GM18951 (cell line): ENCODE measurements at regions not wholly inside any gene's neighbourhood (a gene's known extent, or its start where the extent isn't known, plus 50 kb on each side); places are given as distances from the start of the nearest gene placed in this dataset.
"Not testable (repeated sequence)": the region's sequence is repeated elsewhere in the genome, so short reads cannot be mapped to it uniquely, and the experiment has no call there.

Experiments
- POLR2A ChIP-seq: IDR thresholded peaks from 4 replicates; pipeline ENCODE4 v1.6.1; 2011; ENCODE audit warnings: mild to moderate bottlenecking; ENCODE audit not compliant: insufficient read length, insufficient read depth; ENCODE audit errors: extremely low read depth
- in situ Hi-C: fragments of 300-500 bp; cut with MboI; formaldehyde crosslinking; loops from one replicate; pipeline ENCODE4 v1.12.0; 2022; ENCODE audit warnings: low sequenced_read_pairs, mixed read lengths, inconsistent platforms; ENCODE audit not compliant: unreplicated experiment

- in situ Hi-C loops: no loop called here
- TF ChIP-seq POLR2A: no peak
Measured at GRCh38 chr2:59254279-59254678, 1013.2 kb upstream of the FANCL start.

DNA sequence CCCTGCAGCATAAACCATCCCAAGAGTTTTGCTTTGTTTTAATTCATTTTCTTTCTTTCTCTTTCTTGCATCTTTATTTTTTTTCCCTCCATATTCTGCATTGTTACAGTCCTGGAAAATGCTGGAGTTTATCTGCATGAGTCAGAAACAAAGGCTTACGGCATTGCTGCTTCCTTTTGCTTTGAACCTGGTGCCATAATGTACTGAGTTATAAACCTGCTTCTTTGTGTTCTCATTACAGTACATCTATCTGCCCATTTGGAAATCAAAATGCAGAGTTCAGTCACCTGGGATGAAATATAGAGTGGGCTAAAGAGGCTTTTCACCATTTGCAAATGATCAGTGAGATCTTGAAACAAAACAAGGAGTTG lies 1009.2 kb upstream of the FANCL start:
- in situ Hi-C loops: no loop called here
- TF ChIP-seq POLR2A: no peak

GRCh38 chr2:59249441-59250306 lies 1008.5 kb upstream of the FANCL start:
- no peak for TF ChIP-seq POLR2A
- in situ Hi-C loops: no loop called here

DNA sequence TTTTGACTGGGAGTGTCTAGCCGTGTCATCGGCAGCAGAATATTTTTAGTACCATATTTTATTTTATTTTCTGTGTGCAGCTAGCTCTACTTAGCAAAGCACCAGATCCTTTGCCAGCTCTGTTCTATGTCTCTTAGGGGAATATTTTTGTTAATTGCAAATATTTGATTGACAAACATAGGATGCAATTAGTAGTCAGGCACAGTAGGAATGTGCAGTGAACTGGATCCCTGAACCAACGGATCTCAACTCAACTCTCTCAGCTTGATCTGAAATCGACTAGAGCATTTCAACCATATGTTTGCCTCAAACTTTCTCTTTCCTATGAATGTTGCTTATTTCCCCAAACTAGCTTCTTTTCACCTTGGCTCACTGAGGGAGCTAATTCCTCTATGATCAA lies 998.0 kb upstream of the FANCL start:
- in situ Hi-C loops: no loop called here
- TF ChIP-seq POLR2A: no peak

DNA sequence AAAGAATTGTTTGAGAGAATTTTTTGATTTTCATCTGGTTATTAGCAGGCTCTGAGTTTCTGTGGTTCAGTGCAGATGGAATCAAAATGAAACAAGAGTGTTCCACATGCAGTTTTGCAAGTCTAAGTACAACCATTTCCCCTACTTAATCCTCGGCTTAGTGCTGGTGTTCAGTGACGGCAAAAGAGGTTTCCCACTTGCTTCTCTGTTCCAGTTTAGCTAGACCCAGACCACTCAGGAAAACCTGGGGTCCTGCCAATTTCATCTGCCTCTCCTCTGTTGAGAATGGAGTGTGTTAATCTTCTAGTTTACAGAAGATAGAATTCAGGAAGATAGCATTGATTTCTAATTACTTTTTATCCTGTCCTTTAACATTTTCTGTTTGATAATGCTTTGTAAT lies 996.2 kb upstream of the FANCL start:
- TF ChIP-seq POLR2A: no peak
- in situ Hi-C loops: no loop called here

DNA sequence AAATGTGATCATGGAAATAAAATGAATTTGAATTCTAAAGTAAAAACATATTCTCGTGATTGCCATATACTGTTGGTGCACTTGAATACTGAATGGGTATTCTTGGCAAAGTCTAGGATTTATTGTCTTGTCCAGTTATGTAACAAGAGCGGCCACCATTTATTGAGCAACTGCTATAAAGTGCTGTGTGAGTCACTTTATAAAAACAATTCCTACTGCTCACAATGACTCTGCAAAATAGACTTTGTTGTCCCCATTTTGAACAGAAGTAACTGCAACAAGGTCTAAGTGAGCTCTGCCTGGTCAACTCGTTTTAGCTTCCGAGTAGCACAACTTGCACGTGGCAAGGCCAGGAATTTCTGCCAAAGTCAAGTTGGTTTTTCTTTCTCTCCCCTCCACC lies 995.6 kb upstream of the FANCL start:
- in situ Hi-C loops: no loop called here
- TF ChIP-seq POLR2A: no peak

DNA sequence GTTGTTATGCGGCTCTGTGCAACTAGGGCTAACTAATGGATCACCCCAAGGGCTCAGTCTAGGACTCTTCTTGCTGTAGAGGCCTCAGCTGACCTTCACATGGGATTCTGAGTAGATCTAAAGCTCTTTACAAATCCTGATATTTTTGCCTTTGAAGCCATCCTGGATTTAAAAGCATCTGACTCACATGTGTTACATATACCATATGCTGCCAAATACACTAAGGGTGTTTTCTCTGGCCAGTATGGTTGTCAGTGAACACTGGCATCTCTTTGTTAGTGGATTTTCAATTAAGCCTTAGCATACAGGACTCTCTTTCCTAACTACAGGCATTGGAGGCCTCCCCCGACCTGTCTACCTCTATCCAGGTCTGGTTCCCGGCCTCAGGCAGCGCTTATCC lies 992.8 kb upstream of the FANCL start:
- in situ Hi-C loops: no loop called here
- TF ChIP-seq POLR2A: no peak

- TF ChIP-seq POLR2A: no peak
Measured at GRCh38 chr2:59233448-59233847, 992.3 kb upstream of the FANCL start.

DNA sequence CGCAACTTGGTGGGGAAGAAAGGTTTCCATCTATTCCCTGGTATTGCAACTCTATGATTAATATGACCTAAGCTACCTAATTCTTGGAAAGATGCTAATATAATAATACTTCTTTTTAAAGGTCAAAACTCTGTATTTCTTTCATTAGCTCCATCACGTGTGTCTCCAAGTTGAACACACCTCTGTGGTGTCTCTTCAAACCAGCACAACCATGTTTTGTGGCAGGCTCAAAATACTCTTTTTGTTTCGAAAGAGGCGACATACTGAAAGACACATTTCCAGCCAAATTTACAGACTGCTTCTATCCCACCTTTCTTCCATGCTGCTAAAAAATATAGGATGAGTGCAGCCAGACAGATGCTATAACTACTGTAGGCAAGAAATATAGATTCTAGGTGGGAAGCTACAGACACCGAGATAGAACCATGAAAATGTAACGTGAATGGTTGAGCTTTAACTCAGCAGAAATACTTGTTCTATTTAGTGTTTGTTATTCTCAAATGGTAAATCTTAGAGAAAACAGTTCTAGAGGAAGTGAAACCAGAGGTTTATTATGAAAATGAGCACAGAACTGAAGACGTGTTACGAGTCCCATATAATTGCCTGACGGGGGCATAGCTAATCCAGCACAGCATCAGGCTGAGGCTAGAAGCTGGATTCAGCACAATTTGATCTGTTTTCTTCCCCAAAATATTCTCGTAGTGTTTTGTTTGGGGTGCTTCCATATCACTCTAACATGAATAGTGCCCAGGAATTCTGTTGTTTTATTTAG lies 991.5 kb upstream of the FANCL start:
- TF ChIP-seq POLR2A: no peak
- in situ Hi-C loops: no loop called here

More at GRCh38 chr2:59233448-59233847, 992.3 kb upstream of the FANCL start:
- in situ Hi-C loops: no loop called here

DNA sequence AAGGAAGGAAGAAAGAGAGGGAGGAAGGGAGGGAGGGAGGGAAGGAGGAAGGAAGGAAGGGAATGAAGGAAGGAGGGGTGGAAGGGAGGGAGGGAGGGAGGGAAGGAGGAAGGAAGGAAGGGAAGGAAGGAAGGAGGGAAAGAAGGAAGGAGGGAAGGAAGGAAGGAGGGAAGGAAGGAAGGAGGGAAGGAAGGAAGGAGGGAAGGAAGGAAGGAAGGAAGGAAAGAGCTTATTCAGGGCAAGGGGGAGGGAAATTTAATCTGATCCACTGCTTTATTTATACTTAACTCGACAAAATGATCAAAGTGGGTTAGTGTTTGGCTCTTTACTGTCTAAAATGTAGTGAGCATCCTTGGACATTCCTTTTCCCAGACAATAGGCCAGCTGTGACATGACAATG lies 985.2 kb upstream of the FANCL start:
- in situ Hi-C loops: not testable (repeated sequence)

- TF ChIP-seq POLR2A: no peak
- in situ Hi-C loops: no loop called here
Measured at GRCh38 chr2:59223742-59224141, 982.6 kb upstream of the FANCL start.

DNA sequence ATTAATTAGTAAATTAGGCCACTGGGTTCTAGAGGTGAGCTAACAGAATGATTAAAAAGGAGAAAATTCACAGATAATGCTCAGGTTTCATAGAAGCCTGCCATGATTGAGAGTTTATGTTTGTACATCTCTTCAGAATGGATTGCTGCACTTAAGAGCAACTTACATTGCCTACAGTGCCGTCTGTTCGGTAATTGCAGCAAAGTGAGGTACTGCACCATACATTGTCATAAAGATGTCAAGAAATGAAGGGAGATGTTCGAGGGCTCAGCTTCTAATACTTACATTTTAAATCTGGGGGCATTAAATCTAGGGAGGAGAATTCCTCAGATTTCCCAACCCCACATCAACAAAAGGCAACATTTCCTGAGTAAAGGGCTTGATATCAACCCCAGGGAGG lies 976.2 kb upstream of the FANCL start:
- no peak for TF ChIP-seq POLR2A
- in situ Hi-C loops: no loop called here

DNA sequence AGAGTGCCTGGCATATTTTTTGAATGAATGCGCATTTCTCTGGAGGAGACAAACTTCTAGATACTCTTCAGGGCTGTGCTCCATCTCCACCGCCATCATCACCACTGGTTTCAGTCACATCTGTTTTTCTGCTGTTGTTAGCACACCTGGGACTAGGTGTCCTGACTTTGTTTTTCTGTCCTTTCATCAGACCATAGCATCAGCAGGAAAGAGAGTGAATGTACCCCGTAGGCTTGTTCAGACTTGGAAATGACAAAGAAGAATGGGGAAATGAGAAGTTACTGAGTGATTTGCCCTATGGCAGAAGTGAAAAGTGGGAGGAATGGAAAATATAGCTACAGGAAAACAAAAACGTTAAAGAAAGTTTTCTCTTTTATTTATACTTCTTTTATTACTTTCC lies 965.2 kb upstream of the FANCL start:
- no peak for TF ChIP-seq POLR2A
- in situ Hi-C loops: no loop called here

- in situ Hi-C loops: no loop called here
- no peak for TF ChIP-seq POLR2A
Measured at GRCh38 chr2:59204040-59204439, 962.9 kb upstream of the FANCL start.

DNA sequence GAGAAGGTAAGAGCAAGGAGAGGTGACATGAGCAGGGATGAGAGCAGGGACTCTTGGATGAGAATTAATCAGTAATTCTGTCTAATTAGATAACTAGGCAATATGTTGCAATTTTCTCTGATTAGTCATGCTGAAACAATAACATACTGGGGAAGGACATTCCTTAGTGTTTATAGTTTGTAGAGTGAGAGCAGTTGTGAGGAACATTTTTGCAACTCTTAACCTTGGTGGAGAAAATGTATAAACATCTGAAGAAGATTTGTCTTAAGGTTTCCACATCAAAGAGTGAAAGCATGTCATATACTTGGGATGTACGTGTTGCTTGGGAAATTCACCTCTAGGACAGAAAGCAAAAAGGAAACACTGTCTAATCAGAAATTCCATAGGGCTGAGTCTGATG lies 955.4 kb upstream of the FANCL start:
- no peak for TF ChIP-seq POLR2A
- in situ Hi-C loops: loop anchor here (25.0 kb wide), 1 partner anchor 1391 kb away; no protein-coding TSS in a partner anchor
